ENCODE measurements at regions not wholly inside any gene's neighbourhood (a gene's known extent, or its start where the extent isn't known, plus 50 kb on each side); places are given as distances from the start of the nearest gene placed in this dataset.

DNA sequence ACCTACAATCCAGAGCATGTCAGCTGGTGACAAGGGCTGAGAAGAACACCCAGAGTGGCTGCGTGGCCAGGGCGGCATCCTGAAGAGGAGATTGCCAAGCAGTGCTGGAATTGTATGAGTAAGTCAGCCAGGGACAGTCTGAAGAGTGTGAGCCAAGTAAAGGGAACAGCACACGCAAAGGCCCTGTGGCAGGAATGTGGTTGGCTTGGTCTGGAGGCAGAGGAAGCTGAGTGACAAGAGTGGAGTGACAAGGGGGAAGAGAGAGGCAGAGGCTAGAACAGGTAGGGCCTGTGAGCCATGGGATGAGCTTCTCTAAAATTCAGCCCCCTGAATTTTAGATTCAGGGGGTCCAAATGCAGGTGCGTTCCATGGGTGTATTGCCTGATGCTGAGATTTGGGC lies 53.7 kb upstream of the UQCRFS1 start:
- TF ChIP-seq, protein P1, sequence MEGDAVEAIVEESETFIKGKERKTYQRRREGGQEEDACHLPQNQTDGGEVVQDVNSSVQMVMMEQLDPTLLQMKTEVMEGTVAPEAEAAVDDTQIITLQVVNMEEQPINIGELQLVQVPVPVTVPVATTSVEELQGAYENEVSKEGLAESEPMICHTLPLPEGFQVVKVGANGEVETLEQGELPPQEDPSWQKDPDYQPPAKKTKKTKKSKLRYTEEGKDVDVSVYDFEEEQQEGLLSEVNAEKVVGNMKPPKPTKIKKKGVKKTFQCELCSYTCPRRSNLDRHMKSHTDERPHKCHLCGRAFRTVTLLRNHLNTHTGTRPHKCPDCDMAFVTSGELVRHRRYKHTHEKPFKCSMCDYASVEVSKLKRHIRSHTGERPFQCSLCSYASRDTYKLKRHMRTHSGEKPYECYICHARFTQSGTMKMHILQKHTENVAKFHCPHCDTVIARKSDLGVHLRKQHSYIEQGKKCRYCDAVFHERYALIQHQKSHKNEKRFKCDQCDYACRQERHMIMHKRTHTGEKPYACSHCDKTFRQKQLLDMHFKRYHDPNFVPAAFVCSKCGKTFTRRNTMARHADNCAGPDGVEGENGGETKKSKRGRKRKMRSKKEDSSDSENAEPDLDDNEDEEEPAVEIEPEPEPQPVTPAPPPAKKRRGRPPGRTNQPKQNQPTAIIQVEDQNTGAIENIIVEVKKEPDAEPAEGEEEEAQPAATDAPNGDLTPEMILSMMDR (IDR thresholded peaks at IDR 0.05), result no peak
- TF ChIP-seq POLR2A (IDR thresholded peaks at IDR 0.05), result no peak
